Progenitor cell of endocrine pancreas (in vitro differentiated cells): ENCODE measurements at regions not wholly inside any gene's neighbourhood (a gene's known extent, or its start where the extent isn't known, plus 50 kb on each side); places are given as distances from the start of the nearest gene placed in this dataset.

Experiments used
- DNase-seq: peaks from one replicate; pipeline ENCODE4 v3.0.0; 2021; ENCODE audit warnings: low spot score; ENCODE audit not compliant: unreplicated experiment
- H3K27ac Mint-ChIP-seq: 2 replicates; pipeline ENCODE4 v1.8.0; 2021; ENCODE audit warnings: mild to moderate bottlenecking, moderate library complexity, mixed read lengths
- H3K27me3 Mint-ChIP-seq: 2 replicates; pipeline ENCODE4 v1.8.0; 2021; ENCODE audit warnings: mixed read lengths
- H3K36me3 Mint-ChIP-seq: 2 replicates; pipeline ENCODE4 v1.8.0; 2022; ENCODE audit warnings: mixed read lengths; ENCODE audit not compliant: insufficient read depth
- H3K4me1 Mint-ChIP-seq: 2 replicates; pipeline ENCODE4 v1.8.0; 2021; ENCODE audit warnings: low read depth, mixed read lengths
- H3K4me3 Mint-ChIP-seq: 2 replicates; pipeline ENCODE4 v1.8.0; 2021; ENCODE audit warnings: low read depth, mild to moderate bottlenecking, moderate library complexity, mixed read lengths
- H3K9me3 Mint-ChIP-seq: 2 replicates; pipeline ENCODE4 v1.8.0; 2021; ENCODE audit warnings: low read depth, mixed read lengths
- CTCF ChIP-seq: fragments of 200-600 bp; sonication (generic); IDR thresholded peaks from one replicate; pipeline ENCODE4 v1.5.0; 2021; ENCODE audit warnings: antibody characterized with exemption, mild to moderate bottlenecking; ENCODE audit not compliant: unreplicated experiment

GRCh38 chr1:218499911-218500310 lies 154.8 kb downstream of the TGFB2 start:
- no peak overlapping the region for H3K27ac Mint-ChIP-seq
- DNase-seq = no peak
- no peaks in the 10 kb centered on the region for H3K9me3 Mint-ChIP-seq
- no peak for TF ChIP-seq CTCF
- no peak overlapping the region for H3K4me3 Mint-ChIP-seq
- H3K36me3 Mint-ChIP-seq = no peaks in the 10 kb centered on the region
- H3K27me3 Mint-ChIP-seq = no peaks in the 10 kb centered on the region
- H3K4me1 Mint-ChIP-seq = peaks cover 12% of the 10 kb centered on the region

- DNase-seq = no peak
- no peak for TF ChIP-seq CTCF
- H3K9me3 Mint-ChIP-seq = peaks cover 7% of the 10 kb centered on the region
- H3K4me3 Mint-ChIP-seq = no peak overlapping the region
- H3K27ac Mint-ChIP-seq = no peak overlapping the region
- peaks cover 10% of the 10 kb centered on the region for H3K4me1 Mint-ChIP-seq
- no peaks in the 10 kb centered on the region for H3K27me3 Mint-ChIP-seq
- peaks cover 4% of the 10 kb centered on the region for H3K36me3 Mint-ChIP-seq
Observed at GRCh38 chr1:218501161-218501560, 156.0 kb downstream of the TGFB2 start.

DNA sequence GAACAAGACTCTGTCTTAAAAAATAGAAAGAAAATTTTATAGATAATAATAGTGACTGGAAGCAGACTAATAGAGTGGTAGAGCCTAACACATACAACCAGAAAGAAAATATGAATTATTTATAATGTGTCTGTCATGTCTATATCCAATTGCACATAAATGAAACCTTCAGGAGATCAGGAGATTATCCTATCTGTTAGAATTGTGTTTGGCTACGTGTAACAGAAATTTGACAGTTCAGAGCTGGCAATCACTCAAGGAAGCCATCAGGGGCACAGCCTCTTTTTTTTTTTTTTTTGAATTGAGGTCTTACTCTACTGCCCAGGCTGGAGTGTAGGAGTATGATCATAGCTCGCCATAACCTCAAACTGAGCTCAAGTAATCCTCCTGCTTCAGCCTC lies 157.2 kb downstream of the TGFB2 start:
- Mint-ChIP-seq H3K4me1 (peaks cover 10% of the 10 kb centered on the region), H3K9me3 (peaks cover 18% of the 10 kb centered on the region), H3K27me3 (no peaks in the 10 kb centered on the region), H3K36me3 (peaks cover 13% of the 10 kb centered on the region), H3K27ac (no peak overlapping the region), H3K4me3 (no peak overlapping the region)
- TF ChIP-seq CTCF = no peak
- DNase-seq = no peak

DNA sequence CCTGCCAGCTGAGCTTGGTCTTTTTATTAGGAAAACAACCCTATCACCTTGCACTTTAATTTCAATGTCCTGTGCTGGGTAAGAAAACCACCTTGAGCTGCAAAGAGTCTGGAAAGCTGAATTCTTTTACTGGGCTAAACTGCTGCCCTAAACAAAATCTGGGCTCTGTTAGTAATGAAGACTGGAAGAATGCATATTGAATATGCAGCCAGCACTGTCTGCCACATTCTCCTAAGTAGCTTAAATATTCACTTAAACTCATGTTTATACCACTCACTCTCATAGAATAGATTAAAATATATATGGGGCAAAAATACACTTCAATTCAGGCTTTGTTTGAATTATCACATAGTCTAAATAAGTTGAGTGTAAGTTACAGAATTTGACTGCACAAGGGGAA lies 158.0 kb downstream of the TGFB2 start:
- DNase-seq = no peak
- no peak overlapping the region for H3K4me3 Mint-ChIP-seq
- TF ChIP-seq CTCF = no peak
- H3K27me3 Mint-ChIP-seq = no peaks in the 10 kb centered on the region
- H3K4me1 Mint-ChIP-seq = peaks cover 10% of the 10 kb centered on the region
- peaks cover 15% of the 10 kb centered on the region for H3K36me3 Mint-ChIP-seq
- no peak overlapping the region for H3K27ac Mint-ChIP-seq
- H3K9me3 Mint-ChIP-seq = peaks cover 20% of the 10 kb centered on the region

DNA sequence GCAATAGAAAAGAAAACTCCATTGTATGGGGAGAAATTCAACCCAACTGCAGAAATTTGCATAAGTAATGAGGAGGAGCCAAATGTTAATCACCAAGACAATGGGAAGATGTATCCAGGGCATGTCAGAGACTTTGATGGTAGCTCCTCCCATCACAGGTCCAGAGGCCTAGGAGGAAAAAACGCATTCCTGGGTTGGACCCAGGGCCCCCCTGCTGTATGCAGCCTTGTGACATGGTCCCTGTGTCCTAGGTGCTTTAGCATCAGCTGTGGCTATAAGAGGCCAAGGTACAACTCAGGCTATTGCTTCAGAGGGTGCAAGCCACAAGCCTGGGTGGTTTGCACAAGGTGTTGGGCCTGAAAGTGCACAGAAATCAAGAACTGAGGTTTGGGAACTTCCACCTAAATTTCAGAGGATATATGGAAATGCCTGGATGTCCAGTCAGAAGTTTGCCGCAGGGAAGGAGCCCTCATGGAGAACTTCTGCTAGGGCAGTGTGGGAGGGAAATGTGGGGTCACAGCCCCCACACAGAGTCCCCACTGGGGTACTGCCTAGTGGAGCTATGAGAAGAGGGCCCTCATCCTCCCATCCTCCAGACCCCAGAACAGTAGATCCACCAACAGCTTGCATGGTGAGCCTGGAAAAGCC lies 162.3 kb downstream of the TGFB2 start:
- Mint-ChIP-seq H3K4me3 (no peak overlapping the region), H3K4me1 (peaks cover 10% of the 10 kb centered on the region), H3K9me3 (peaks cover 37% of the 10 kb centered on the region), H3K27ac (no peak overlapping the region), H3K36me3 (peaks cover 19% of the 10 kb centered on the region), H3K27me3 (no peaks in the 10 kb centered on the region)
- DNase-seq = no peak
- TF ChIP-seq CTCF = no peak
